HepG2 (cell line): ENCODE measurements at regions not wholly inside any gene's neighbourhood (a gene's known extent, or its start where the extent isn't known, plus 50 kb on each side); places are given as distances from the start of the nearest gene placed in this dataset.

Experiments
- ATAC-seq: fragments of 200-7000 bp; cut with Tn5 transposase; 3 replicates; pipeline ENCODE4 v1.9.1; 2020; ENCODE audit warnings: mild to moderate bottlenecking, moderate library complexity
- BruUV-seq: library from RNA; stranded (reverse); fragments of 400-500 nt; replicated peaks from 2 replicates; lab custom pipeline; 2021; lab: Mats Ljungman, UMichigan
- CTCF ChIA-PET: fragments of 300-600 bp; formaldehyde crosslinking; extraction: SDS; loops from one replicate; lab custom pipeline; 2021; ENCODE audit warnings: low total read pairs, inconsistent platforms, low intra/inter-chr PET ratio; lab: Yijun Ruan, JAX
- POLR2A ChIA-PET: fragments of 350-600 bp; sonication (Branson Sonifier 250); formaldehyde crosslinking; loops from one replicate; lab custom pipeline; 2020; ENCODE audit warnings: antibody characterized with exemption, inconsistent platforms; lab: Yijun Ruan, JAX
- DNase-seq: peaks from one replicate; pipeline ENCODE4 v3.0.0-alpha.2; 2015; ENCODE audit warnings: low spot score
- FAIRE-seq: peaks from 3 replicates; lab custom pipeline; 2011; peaks lifted over from hg19 to GRCh38; lab: Jason Lieb, UNC
- H2AFZ ChIP-seq: one replicate; pipeline ENCODE4 v1.6.1; 2011; ENCODE audit warnings: low read length, inconsistent platforms
- H3K27ac ChIP-seq: fragments of 300-600 bp; 3 replicates; pipeline ENCODE4 v1.8.0; 2011; ENCODE audit warnings: mixed run types, mild to moderate bottlenecking, mixed read lengths, low read length, inconsistent platforms; ENCODE audit not compliant: insufficient read depth; ENCODE audit errors: extremely low read length
- H3K27me3 ChIP-seq, 2 experiments: fragments of 200-600 bp in 1 of 2; 2 replicates in 1 of 2; 3 replicates in 1 of 2; pipeline versions ENCODE4 v1.6.0 to v1.8.0; 2011; ENCODE audit warnings: low read length in 2 of 2, mild to moderate bottlenecking in 2 of 2, moderate library complexity in 2 of 2, inconsistent platforms in 1 of 2; ENCODE audit not compliant: insufficient read depth in 2 of 2, control insufficient read depth in 1 of 2
- H3K36me3 ChIP-seq, 2 experiments: fragments of 200-600 bp in 1 of 2; replicated peaks in 1 of 2; 2 replicates in 1 of 2; 3 replicates in 1 of 2; pipeline versions ENCODE4 v1.5.1 to v1.8.0; 2011; ENCODE audit warnings: low read length in 2 of 2, inconsistent platforms in 1 of 2; ENCODE audit not compliant: insufficient read depth in 2 of 2, control insufficient read depth in 1 of 2
- H3K4me1 ChIP-seq: 2 replicates; pipeline ENCODE4 v1.5.1; 2012; ENCODE audit warnings: low read length, inconsistent platforms; ENCODE audit not compliant: insufficient read depth
- H3K4me2 ChIP-seq: 2 replicates; pipeline ENCODE4 v1.6.0; 2011; ENCODE audit warnings: low read depth, low read length, inconsistent platforms
- H3K4me3 ChIP-seq, 3 experiments: fragments of 200-600 bp in 1 of 3; sonication (generic), shearing (Covaris generic) in 1 of 3; replicated peaks in 1 of 3; 2 replicates each; pipeline ENCODE4 v1.5.1; 2011 to 2016; ENCODE audit warnings: low read length in 3 of 3, inconsistent platforms in 2 of 3, low read depth in 2 of 3, mild to moderate bottlenecking in 2 of 3, control low read depth in 1 of 3, mixed read lengths in 1 of 3; ENCODE audit not compliant: insufficient read depth in 1 of 3
- H3K79me2 ChIP-seq: one replicate; pipeline ENCODE4 v1.6.1; 2011; ENCODE audit warnings: low read length, inconsistent platforms; ENCODE audit not compliant: insufficient read depth
- H3K9ac ChIP-seq: 2 replicates; pipeline ENCODE4 v1.6.0; 2011; ENCODE audit warnings: mild to moderate bottlenecking, low read depth, low read length, inconsistent platforms; ENCODE audit not compliant: insufficient read depth
- H3K9me3 ChIP-seq: 2 replicates; pipeline ENCODE4 v1.5.1; 2012; ENCODE audit warnings: mild to moderate bottlenecking, low read length
- H4K20me1 ChIP-seq: 2 replicates; pipeline ENCODE4 v1.6.0; 2011; ENCODE audit warnings: inconsistent platforms, mild to moderate bottlenecking, low read length, moderate library complexity; ENCODE audit not compliant: insufficient read depth
- CEBPG ChIP-seq: IDR thresholded peaks from 2 replicates; pipeline ENCODE4 v1.6.1; 2016
- ETV6 ChIP-seq: sonication (generic); formaldehyde crosslinking; conservative IDR thresholded peaks from 2 replicates; pipeline ENCODE4 v1.4.0; 2020; ENCODE audit warnings: missing genetic modification reagents
- FOXO4 ChIP-seq: sonication (generic); formaldehyde crosslinking; conservative IDR thresholded peaks from 2 replicates; pipeline ENCODE4 v1.8.1; 2023; ENCODE audit warnings: missing genetic modification reagents
- HNF1B ChIP-seq: sonication (generic); formaldehyde crosslinking; IDR thresholded peaks from 2 replicates; pipeline ENCODE4 v1.5.1; 2020; ENCODE audit warnings: mild to moderate bottlenecking, moderate library complexity, missing genetic modification reagents
- MED8 ChIP-seq: sonication (generic); formaldehyde crosslinking; IDR thresholded peaks from 2 replicates; pipeline ENCODE4 v1.8.1; 2023; ENCODE audit warnings: mild to moderate bottlenecking, missing genetic modification reagents; ENCODE audit not compliant: insufficient replicate concordance
- NFE2L2 ChIP-seq: fragments of 150-350 bp; IDR thresholded peaks from 2 replicates; pipeline ENCODE4 v1.6.1; 2014; ENCODE audit warnings: low read length
- NR3C1 ChIP-seq: sonication (generic); formaldehyde crosslinking; IDR thresholded peaks from 2 replicates; pipeline ENCODE4 v1.4.0; 2020; ENCODE audit warnings: missing genetic modification reagents
- SIX1 ChIP-seq: sonication (generic); formaldehyde crosslinking; IDR thresholded peaks from 2 replicates; pipeline ENCODE4 v1.4.0; 2020; ENCODE audit warnings: missing genetic modification reagents, borderline replicate concordance
- ZHX1 ChIP-seq: sonication (generic); formaldehyde crosslinking; IDR thresholded peaks from 2 replicates; pipeline ENCODE4 v1.8.1; 2022; ENCODE audit warnings: low read depth, mild to moderate bottlenecking, missing genetic modification reagents
- ZNF180 ChIP-seq: sonication (generic); formaldehyde crosslinking; IDR thresholded peaks from 2 replicates; pipeline ENCODE4 v1.4.0; 2020; ENCODE audit warnings: low read depth, missing genetic modification reagents, borderline replicate concordance
- ZNF615 ChIP-seq: sonication (generic); formaldehyde crosslinking; IDR thresholded peaks from 2 replicates; pipeline ENCODE4 v1.5.0; 2020; ENCODE audit warnings: mild to moderate bottlenecking, missing genetic modification reagents, borderline replicate concordance
- ZNF619 ChIP-seq: sonication (generic); formaldehyde crosslinking; IDR thresholded peaks from 2 replicates; pipeline ENCODE4 v1.4.0; 2020; ENCODE audit warnings: mild to moderate bottlenecking, missing genetic modification reagents
- WGBS: methylation state at CpG from one replicate; pipeline ENCODE4 v1.1.6; 2017; ENCODE audit warnings: low lambda C conversion rate; 5-methylcytosine and 5-hydroxymethylcytosine counted together
- in situ Hi-C: cut with HindIII; loops from 2 replicates; pipeline ENCODE4 v1.10.0; 2017; ENCODE audit warnings: low pct_unique_long_range_greater_than_20kb; ENCODE audit not compliant: extremely low pct_ligation_motif_present
- intact Hi-C: fragments of 100-400 bp; cut with micrococcal nuclease; formaldehyde crosslinking; loops from one replicate; pipeline ENCODE4 v1.10.0; 2022; ENCODE audit not compliant: unreplicated experiment

- no peak overlapping the region for H3K27ac ChIP-seq
- ATAC-seq (no peak), FAIRE-seq (no peak), DNase-seq (no peak)
- H3K27me3 ChIP-seq = no peaks in the 10 kb centered on the region
- no peaks in the 10 kb centered on the region for H3K36me3 ChIP-seq
- no peak overlapping the region for H3K4me3 ChIP-seq
- 62% methylated on average over 3 of the region's 3 CpGs for WGBS
- POLR2A ChIA-PET = no interaction called here
- no peaks in the 10 kb centered on the region for H3K79me2 ChIP-seq
- no peaks in the 10 kb centered on the region for H4K20me1 ChIP-seq
- no peak overlapping the region for H3K9ac ChIP-seq
- H3K4me2 ChIP-seq = no peak overlapping the region
- H3K4me1 ChIP-seq = no peaks in the 10 kb centered on the region
- BruUV-seq = no TSS peak
- TF ChIP-seq NFE2L2 (peak; percentile 28; the same call in 1 of the 2 replicates), ZHX1 (CRISPR knock-in tag) (no peak)
- H2AFZ ChIP-seq = no peak overlapping the region
- in situ Hi-C loops (no loop called here), intact Hi-C loops (no loop called here)
- H3K9me3 ChIP-seq = no peaks in the 10 kb centered on the region
- CTCF ChIA-PET = no interaction called here
Measured at GRCh38 chr2:145595296-145595695, 1075.4 kb upstream of the ZEB2 start.

GRCh38 chr2:145593991-145594614 lies 1074.2 kb upstream of the ZEB2 start:
- ChIA-PET POLR2A (no interaction called here), CTCF (no interaction called here)
- BruUV-seq = no TSS peak
- intact Hi-C loops (no loop called here), in situ Hi-C loops (no loop called here)
- TF ChIP-seq SIX1 (CRISPR knock-in tag) (no peak), MED8 (CRISPR knock-in tag) (no peak), ETV6 (CRISPR knock-in tag) (no peak), ZNF615 (no peak), NR3C1 (CRISPR knock-in tag) (no peak), ZNF619 (no peak), ZNF180 (CRISPR knock-in tag) (no peak), CEBPG (no peak), HNF1B (CRISPR knock-in tag) (no peak), FOXO4 (CRISPR knock-in tag) (no peak)
- Histone ChIP-seq H3K4me3 (no peak overlapping the region), H3K36me3 (no peaks in the 10 kb centered on the region), H3K9me3 (no peaks in the 10 kb centered on the region), H3K79me2 (no peaks in the 10 kb centered on the region), H4K20me1 (no peaks in the 10 kb centered on the region), H3K27me3 (no peaks in the 10 kb centered on the region), H3K9ac (no peak overlapping the region), H2AFZ (no peak overlapping the region), H3K27ac (no peak overlapping the region), H3K4me1 (no peaks in the 10 kb centered on the region), H3K4me2 (no peak overlapping the region)
- ATAC-seq = no peak
- WGBS = 3% methylated on average over 2 of the region's 2 CpGs
- DNase-seq = no peak
- FAIRE-seq = no peak
